Thyroid gland (tissue), 4 donors: ENCODE measurements at regions not wholly inside any gene's neighbourhood (a gene's known extent, or its start where the extent isn't known, plus 50 kb on each side); places are given as distances from the start of the nearest gene placed in this dataset.

Experiments
- DNase-seq, 2 donors: peaks; one replicate each; pipeline ENCODE4 v3.0.0-alpha.2; 2019
- H3K27ac ChIP-seq, 3 donors: fragments of 200-600 bp; sonication (generic); 1 replicate in 2 of 3; 2 replicates in 1 of 3; pipeline ENCODE4 v1.5.1; 2016 to 2019; ENCODE audit warnings: mild to moderate bottlenecking in 1 of 3, moderate library complexity in 1 of 3
- H3K27me3 ChIP-seq: fragments of 200-600 bp; sonication (generic); one replicate; pipeline ENCODE4 v1.5.1; 2019
- H3K36me3 ChIP-seq, 2 donors: fragments of 200-600 bp; sonication (generic); one replicate each; pipeline ENCODE4 v1.5.1; 2016 to 2019
- H3K4me1 ChIP-seq, 2 donors: fragments of 200-600 bp; sonication (generic); one replicate each; pipeline ENCODE4 v1.5.1; 2017 to 2019
- H3K4me3 ChIP-seq, 3 donors: fragments of 200-600 bp; sonication (generic); replicated peaks in 1 of 3; 1 replicate in 2 of 3; 2 replicates in 1 of 3; pipeline ENCODE4 v1.5.1; 2016; ENCODE audit warnings: mild to moderate bottlenecking in 1 of 3
- H3K9me3 ChIP-seq: fragments of 200-600 bp; sonication (generic); one replicate; pipeline ENCODE4 v1.5.1; 2017
- POLR2A ChIP-seq, 2 donors: fragments of 450-650 bp; IDR thresholded peaks; one replicate each; pipeline ENCODE4 v1.6.1; 2017; ENCODE audit warnings: antibody characterized with exemption in 2 of 2, mild to moderate bottlenecking in 2 of 2, moderate library complexity in 1 of 2
- WGBS, 2 donors: methylation state at CpG; one replicate each; pipeline ENCODE4 v1.1.5; 2017; 5-methylcytosine and 5-hydroxymethylcytosine counted together
- intact Hi-C: fragments of 100-400 bp; cut with DNase I; formaldehyde crosslinking; loops from one replicate; pipeline ENCODE4 v1.15.1; 2023
- TF ChIP-seq, protein P1 (sequence below), 6 experiments: fragments of 200-600 bp in 3 of 6; fragments of 450-650 bp in 3 of 6; sonication (generic) in 3 of 6; IDR thresholded peaks; one replicate each; pipeline ENCODE4 v1.5.1; 2016 to 2019; ENCODE audit warnings: antibody characterized with exemption in 6 of 6, mild to moderate bottlenecking in 2 of 6, inconsistent platforms in 1 of 6, moderate library complexity in 1 of 6

DNA sequence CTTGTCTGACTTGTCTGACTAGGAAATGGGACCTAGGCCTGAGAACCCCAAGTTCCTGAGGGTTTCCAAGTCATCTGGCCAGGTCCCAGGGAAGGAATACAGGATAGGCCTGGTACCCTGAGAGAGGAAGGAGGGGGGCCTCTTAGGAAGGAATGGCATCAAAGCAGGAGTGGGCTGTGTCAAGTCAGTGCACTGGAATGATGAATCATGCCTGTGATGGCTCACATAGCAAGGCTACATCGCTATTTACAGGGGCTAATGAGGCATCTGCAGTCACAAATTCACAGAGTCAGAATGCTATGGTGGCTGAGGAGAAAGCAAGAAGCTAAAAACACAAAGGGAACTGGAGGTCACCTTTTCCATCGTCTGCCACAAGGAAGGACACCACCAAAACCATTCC, 247.3 kb downstream of the NXPE2 start:
- Histone ChIP-seq H3K27ac (no peak overlapping the region), H3K4me1 (peaks cover 0 to 3% of the 10 kb centered on the region in 2 donors), H3K4me3 (no peak overlapping the region), H3K36me3 (no peaks in the 10 kb centered on the region), H3K27me3 (no peaks in the 10 kb centered on the region), H3K9me3 (no peaks in the 10 kb centered on the region)
- TF ChIP-seq, protein P1, sequence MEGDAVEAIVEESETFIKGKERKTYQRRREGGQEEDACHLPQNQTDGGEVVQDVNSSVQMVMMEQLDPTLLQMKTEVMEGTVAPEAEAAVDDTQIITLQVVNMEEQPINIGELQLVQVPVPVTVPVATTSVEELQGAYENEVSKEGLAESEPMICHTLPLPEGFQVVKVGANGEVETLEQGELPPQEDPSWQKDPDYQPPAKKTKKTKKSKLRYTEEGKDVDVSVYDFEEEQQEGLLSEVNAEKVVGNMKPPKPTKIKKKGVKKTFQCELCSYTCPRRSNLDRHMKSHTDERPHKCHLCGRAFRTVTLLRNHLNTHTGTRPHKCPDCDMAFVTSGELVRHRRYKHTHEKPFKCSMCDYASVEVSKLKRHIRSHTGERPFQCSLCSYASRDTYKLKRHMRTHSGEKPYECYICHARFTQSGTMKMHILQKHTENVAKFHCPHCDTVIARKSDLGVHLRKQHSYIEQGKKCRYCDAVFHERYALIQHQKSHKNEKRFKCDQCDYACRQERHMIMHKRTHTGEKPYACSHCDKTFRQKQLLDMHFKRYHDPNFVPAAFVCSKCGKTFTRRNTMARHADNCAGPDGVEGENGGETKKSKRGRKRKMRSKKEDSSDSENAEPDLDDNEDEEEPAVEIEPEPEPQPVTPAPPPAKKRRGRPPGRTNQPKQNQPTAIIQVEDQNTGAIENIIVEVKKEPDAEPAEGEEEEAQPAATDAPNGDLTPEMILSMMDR (IDR thresholded peaks at IDR 0.05), result no peak
- no peak for TF ChIP-seq POLR2A (IDR thresholded peaks at IDR 0.05)
- WGBS, 2 donors, result 74 to 91% methylated on average over 2 of the region's 2 CpGs
- DNase-seq, result no peak
- intact Hi-C loops, result no loop called here

DNA sequence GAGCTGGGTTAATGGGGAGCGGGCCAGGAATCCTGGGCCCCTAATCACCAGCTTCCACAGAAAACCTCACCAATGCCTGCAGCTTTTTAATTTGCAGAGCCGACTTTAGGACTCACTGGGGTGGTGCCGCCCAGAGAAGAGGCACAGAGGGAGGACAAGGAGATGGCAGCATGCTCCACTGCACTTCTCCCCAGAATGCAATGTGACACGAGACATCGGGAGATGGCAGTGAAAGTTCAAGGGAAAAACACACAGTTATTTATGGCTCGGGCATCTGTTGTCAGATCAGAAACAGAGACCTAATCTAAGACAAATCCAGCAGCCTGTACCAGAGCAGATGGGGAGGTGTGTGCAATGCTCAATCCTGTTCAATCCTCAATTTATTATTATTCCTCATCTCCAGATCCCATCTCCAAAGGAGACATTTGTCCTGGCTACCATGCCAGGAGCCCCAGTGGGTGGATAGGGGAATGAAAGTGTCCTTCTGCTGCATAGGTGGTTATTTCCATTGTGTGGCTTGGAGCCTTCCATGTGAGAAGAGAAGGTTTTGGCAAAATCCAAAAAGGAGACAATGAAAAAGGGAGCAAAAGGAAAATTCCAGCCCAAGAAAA, 250.0 kb downstream of the NXPE2 start:
- TF ChIP-seq, protein P1 (IDR thresholded peaks at IDR 0.05), result no peak
- TF ChIP-seq POLR2A (IDR thresholded peaks at IDR 0.05), result no peak
- no peak for DNase-seq
- H3K36me3 ChIP-seq, result no peaks in the 10 kb centered on the region
- intact Hi-C loops, result no loop called here
- no peaks in the 10 kb centered on the region for H3K9me3 ChIP-seq
- H3K27me3 ChIP-seq, result no peaks in the 10 kb centered on the region
- H3K4me3 ChIP-seq, result no peak overlapping the region
- H3K4me1 ChIP-seq, result peaks cover 6 to 11% of the 10 kb centered on the region in 2 donors
- 76 to 84% methylated on average over 6 of the region's 6 CpGs for WGBS, 2 donors
- H3K27ac ChIP-seq, result no peak overlapping the region

DNA sequence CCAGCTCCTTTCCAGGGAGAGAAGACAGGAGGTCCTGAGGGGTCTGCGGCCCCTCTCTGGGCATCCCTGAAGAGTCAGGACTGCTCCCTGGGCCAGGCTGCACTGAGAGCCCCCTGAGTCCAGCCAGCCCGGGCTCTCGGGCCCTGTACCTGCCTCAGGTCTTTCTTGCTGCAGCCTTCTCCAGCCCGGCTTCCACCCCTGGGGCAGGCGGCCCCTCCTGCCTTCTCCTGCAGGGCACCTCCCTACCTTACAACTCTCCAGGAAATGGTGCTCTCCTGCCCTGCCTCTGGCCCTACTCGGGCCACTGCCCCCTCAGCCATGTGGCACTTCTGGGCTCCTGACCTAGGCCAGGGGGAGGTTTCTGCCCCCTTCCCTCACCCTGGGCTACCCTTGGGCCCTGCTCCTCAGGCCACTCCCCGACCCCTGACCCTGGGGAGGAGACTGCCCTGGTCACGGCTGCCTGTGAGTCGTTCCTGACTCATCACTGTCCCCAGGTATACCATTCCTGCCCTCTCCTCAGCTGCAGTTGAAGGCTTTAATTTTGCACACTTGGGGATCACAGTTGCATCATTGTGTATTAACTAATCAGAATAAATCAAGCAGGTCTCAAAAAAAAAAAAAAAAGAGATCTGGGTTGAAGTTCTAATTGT, 251.1 kb downstream of the NXPE2 start:
- H3K36me3 ChIP-seq, result no peaks in the 10 kb centered on the region
- H3K4me1 ChIP-seq, result peaks cover 6 to 11% of the 10 kb centered on the region in 2 donors
- no peaks in the 10 kb centered on the region for H3K9me3 ChIP-seq
- H3K27me3 ChIP-seq, result no peaks in the 10 kb centered on the region
- no peak for DNase-seq
- intact Hi-C loops, result no loop called here
- H3K27ac ChIP-seq, result no peak overlapping the region
- no peak overlapping the region for H3K4me3 ChIP-seq
- TF ChIP-seq POLR2A (IDR thresholded peaks at IDR 0.05), result no peak
- TF ChIP-seq, protein P1 (IDR thresholded peaks at IDR 0.05), result no peak
- 74 to 81% methylated on average over 9 of the region's 9 CpGs for WGBS, 2 donors

DNA sequence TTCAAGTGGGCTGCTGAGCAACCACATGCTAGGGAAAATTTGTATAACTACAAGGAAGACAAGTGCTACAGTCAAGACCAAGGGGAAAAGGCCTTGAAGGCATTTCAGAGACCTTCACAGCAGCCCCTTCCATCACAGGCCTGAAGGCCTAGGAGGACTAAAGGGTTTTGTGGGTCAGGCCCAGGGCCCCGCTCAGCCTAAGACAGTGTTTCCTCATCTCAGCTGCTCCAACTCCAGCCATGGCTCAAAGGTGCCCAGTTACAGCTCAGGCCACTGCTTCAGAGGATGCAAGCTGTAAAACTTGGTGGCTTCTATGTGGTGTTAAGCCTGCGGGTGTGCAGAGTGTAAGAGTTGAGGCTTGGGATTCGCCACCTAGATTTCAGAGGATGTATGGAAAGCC, 260.5 kb downstream of the NXPE2 start:
- Histone ChIP-seq H3K4me3 (no peak overlapping the region), H3K27me3 (no peaks in the 10 kb centered on the region), H3K4me1 (no peaks in the 10 kb centered on the region), H3K36me3 (no peaks in the 10 kb centered on the region), H3K9me3 (no peaks in the 10 kb centered on the region), H3K27ac (no peak overlapping the region)
- intact Hi-C loops, result no loop called here
- no peak for TF ChIP-seq POLR2A (IDR thresholded peaks at IDR 0.05)
- TF ChIP-seq, protein P1 (IDR thresholded peaks at IDR 0.05), result no peak
- no peak for DNase-seq
- 72 to 84% methylated on average over 3 of the region's 3 CpGs for WGBS, 2 donors

DNA sequence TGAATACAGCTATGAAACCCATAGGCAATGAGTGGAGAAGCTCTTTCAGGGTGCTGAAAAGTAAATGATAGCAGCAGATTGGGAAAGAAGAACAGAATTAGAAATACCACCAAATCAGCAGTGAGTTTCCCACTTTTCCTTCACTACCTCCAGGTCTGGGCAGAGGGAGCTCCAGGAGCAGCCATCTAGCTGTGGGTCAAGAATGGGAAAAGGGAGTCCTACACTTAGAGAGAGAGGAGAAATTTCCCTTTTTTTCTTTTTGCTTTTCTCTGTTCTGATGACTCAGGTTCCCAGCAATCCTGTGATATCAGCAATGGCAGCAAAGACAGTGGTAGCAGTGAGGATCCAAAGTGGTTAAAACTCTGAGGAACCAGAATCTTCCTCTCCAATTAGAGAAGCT, 263.9 kb downstream of the NXPE2 start:
- no peak overlapping the region for H3K4me3 ChIP-seq
- DNase-seq, result no peak
- no peaks in the 10 kb centered on the region for H3K36me3 ChIP-seq
- intact Hi-C loops, result no loop called here
- TF ChIP-seq POLR2A (IDR thresholded peaks at IDR 0.05), result no peak
- TF ChIP-seq, protein P1 (IDR thresholded peaks at IDR 0.05), result peak in 2 of 6 experiments; percentile 9 to 23
- no peak overlapping the region for H3K27ac ChIP-seq
- no peaks in the 10 kb centered on the region for H3K4me1 ChIP-seq
- no peaks in the 10 kb centered on the region for H3K27me3 ChIP-seq
- H3K9me3 ChIP-seq, result no peaks in the 10 kb centered on the region
